ENCODE measurements at regions not wholly inside any gene's neighbourhood (a gene's known extent, or its start where the extent isn't known, plus 50 kb on each side); places are given as distances from the start of the nearest gene placed in this dataset.
"Not testable (repeated sequence)": the region's sequence is repeated elsewhere in the genome, so short reads cannot be mapped to it uniquely, and the experiment has no call there.

- no peaks in the 10 kb centered on the region for H3K36me3 ChIP-seq (ENCODE audit: control insufficient read depth, insufficient read depth, low read length)
- no peaks in the 10 kb centered on the region for H3K4me1 ChIP-seq (ENCODE audit: control insufficient read depth, insufficient read depth, low read length, poor library complexity, severe bottlenecking)
- no peak overlapping the region for H3K27ac ChIP-seq (ENCODE audit: low read depth, low read length, severe bottlenecking)
- 74 to 83% methylated on average over 2 of the region's 2 CpGs for WGBS, 2 experiments (ENCODE audit: insufficient coverage in 2 of 2)
- H3K9me3 ChIP-seq (ENCODE audit: control insufficient read depth, low read length) = no peaks in the 10 kb centered on the region
- no peak overlapping the region for H3K4me3 ChIP-seq (ENCODE audit: extremely low read depth, insufficient read depth, low read length, poor library complexity, severe bottlenecking)
These were observed 74.9 kb downstream of the ANKEF1 start for GRCh38 chr20:10109641-10110040.

- Histone ChIP-seq H3K9me3 (ENCODE audit: control insufficient read depth, low read length) (no peaks in the 10 kb centered on the region), H3K4me1 (ENCODE audit: control insufficient read depth, insufficient read depth, low read length, poor library complexity, severe bottlenecking) (no peaks in the 10 kb centered on the region), H3K36me3 (ENCODE audit: control insufficient read depth, insufficient read depth, low read length) (no peaks in the 10 kb centered on the region), H3K4me3 (ENCODE audit: extremely low read depth, insufficient read depth, low read length, poor library complexity, severe bottlenecking) (no peak overlapping the region), H3K27ac (ENCODE audit: low read depth, low read length, severe bottlenecking) (no peak overlapping the region)
- WGBS, 2 experiments (ENCODE audit: insufficient coverage in 2 of 2) = 85 to 88% methylated on average over 1 of the region's 1 CpG
These were observed 75.4 kb downstream of the ANKEF1 start for GRCh38 chr20:10110151-10110550.

GRCh38 chr20:10111139-10111958 is 76.6 kb downstream of the ANKEF1 start:
- H3K36me3 ChIP-seq (ENCODE audit: control insufficient read depth, insufficient read depth, low read length) = no peaks in the 10 kb centered on the region
- no peak overlapping the region for H3K27ac ChIP-seq (ENCODE audit: low read depth, low read length, severe bottlenecking)
- H3K4me3 ChIP-seq (ENCODE audit: extremely low read depth, insufficient read depth, low read length, poor library complexity, severe bottlenecking) = no peak overlapping the region
- H3K9me3 ChIP-seq (ENCODE audit: control insufficient read depth, low read length) = no peaks in the 10 kb centered on the region
- peaks cover 6% of the 10 kb centered on the region for H3K4me1 ChIP-seq (ENCODE audit: control insufficient read depth, insufficient read depth, low read length, poor library complexity, severe bottlenecking)
- 76 to 93% methylated on average over 3 to 5 of the region's 5 CpGs for WGBS, 2 experiments (ENCODE audit: insufficient coverage in 2 of 2)

- no peaks in the 10 kb centered on the region for H3K9me3 ChIP-seq (ENCODE audit: control insufficient read depth, low read length)
- H3K27ac ChIP-seq (ENCODE audit: low read depth, low read length, severe bottlenecking) = no peak overlapping the region
- no peak overlapping the region for H3K4me3 ChIP-seq (ENCODE audit: extremely low read depth, insufficient read depth, low read length, poor library complexity, severe bottlenecking)
- peaks cover 6% of the 10 kb centered on the region for H3K4me1 ChIP-seq (ENCODE audit: control insufficient read depth, insufficient read depth, low read length, poor library complexity, severe bottlenecking)
- no peaks in the 10 kb centered on the region for H3K36me3 ChIP-seq (ENCODE audit: control insufficient read depth, insufficient read depth, low read length)
These were observed 77.1 kb downstream of the ANKEF1 start for GRCh38 chr20:10111959-10112250.

GRCh38 chr20:10113746-10114145 is 79.0 kb downstream of the ANKEF1 start:
- no peak overlapping the region for H3K27ac ChIP-seq (ENCODE audit: low read depth, low read length, severe bottlenecking)
- no peaks in the 10 kb centered on the region for H3K9me3 ChIP-seq (ENCODE audit: control insufficient read depth, low read length)
- H3K4me1 ChIP-seq (ENCODE audit: control insufficient read depth, insufficient read depth, low read length, poor library complexity, severe bottlenecking) = peaks cover 6% of the 10 kb centered on the region
- H3K36me3 ChIP-seq (ENCODE audit: control insufficient read depth, insufficient read depth, low read length) = no peaks in the 10 kb centered on the region
- H3K4me3 ChIP-seq (ENCODE audit: extremely low read depth, insufficient read depth, low read length, poor library complexity, severe bottlenecking) = no peak overlapping the region

- no peak overlapping the region for H3K4me3 ChIP-seq (ENCODE audit: extremely low read depth, insufficient read depth, low read length, poor library complexity, severe bottlenecking)
- H3K36me3 ChIP-seq (ENCODE audit: control insufficient read depth, insufficient read depth, low read length) = no peaks in the 10 kb centered on the region
- no peak overlapping the region for H3K27ac ChIP-seq (ENCODE audit: low read depth, low read length, severe bottlenecking)
- no peaks in the 10 kb centered on the region for H3K9me3 ChIP-seq (ENCODE audit: control insufficient read depth, low read length)
- H3K4me1 ChIP-seq (ENCODE audit: control insufficient read depth, insufficient read depth, low read length, poor library complexity, severe bottlenecking) = peaks cover 6% of the 10 kb centered on the region
These were observed 79.8 kb downstream of the ANKEF1 start for GRCh38 chr20:10114598-10114997.

- no peaks in the 10 kb centered on the region for H3K36me3 ChIP-seq (ENCODE audit: control insufficient read depth, insufficient read depth, low read length)
- H3K27ac ChIP-seq (ENCODE audit: low read depth, low read length, severe bottlenecking) = no peak overlapping the region
- no CpG with 5 or more reads among the region's 1 CpG for WGBS, 2 experiments (ENCODE audit: insufficient coverage in 2 of 2)
- H3K4me1 ChIP-seq (ENCODE audit: control insufficient read depth, insufficient read depth, low read length, poor library complexity, severe bottlenecking) = peaks cover 6% of the 10 kb centered on the region
- no peak overlapping the region for H3K4me3 ChIP-seq (ENCODE audit: extremely low read depth, insufficient read depth, low read length, poor library complexity, severe bottlenecking)
- H3K9me3 ChIP-seq (ENCODE audit: control insufficient read depth, low read length) = no peaks in the 10 kb centered on the region
These were observed 80.2 kb downstream of the ANKEF1 start for GRCh38 chr20:10115021-10115420.

GRCh38 chr20:10119336-10119735 is 84.5 kb downstream of the ANKEF1 start:
- Histone ChIP-seq H3K9me3 (ENCODE audit: control insufficient read depth, low read length) (peaks cover under 1% of the 10 kb centered on the region), H3K4me3 (ENCODE audit: extremely low read depth, insufficient read depth, low read length, poor library complexity, severe bottlenecking) (no peak overlapping the region), H3K27ac (ENCODE audit: low read depth, low read length, severe bottlenecking) (peak overlapping the region; percentile 63), H3K36me3 (ENCODE audit: control insufficient read depth, insufficient read depth, low read length) (no peaks in the 10 kb centered on the region), H3K4me1 (ENCODE audit: control insufficient read depth, insufficient read depth, low read length, poor library complexity, severe bottlenecking) (peaks cover 6% of the 10 kb centered on the region)
- WGBS, 2 experiments (ENCODE audit: insufficient coverage in 2 of 2) = 64 to 84% methylated on average over 3 of the region's 3 CpGs

- H3K4me1 ChIP-seq (ENCODE audit: control insufficient read depth, insufficient read depth, low read length, poor library complexity, severe bottlenecking); H3K27ac ChIP-seq (ENCODE audit: low read depth, low read length, severe bottlenecking); H3K36me3 ChIP-seq (ENCODE audit: control insufficient read depth, insufficient read depth, low read length); H3K9me3 ChIP-seq (ENCODE audit: control insufficient read depth, low read length); H3K4me3 ChIP-seq (ENCODE audit: extremely low read depth, insufficient read depth, low read length, poor library complexity, severe bottlenecking): not testable (repeated sequence)
- 85 to 93% methylated on average over 2 to 3 of the region's 3 CpGs for whole genome bisulfite sequencing, 2 experiments (ENCODE audit: insufficient coverage in 2 of 2)
These were observed 90.1 kb downstream of the ANKEF1 start for GRCh38 chr20:10124883-10125282.

GRCh38 chr20:10125757-10126156 is 91.0 kb downstream of the ANKEF1 start:
- Histone ChIP-seq H3K9me3 (ENCODE audit: control insufficient read depth, low read length) (peaks cover 6% of the 10 kb centered on the region), H3K27ac (ENCODE audit: low read depth, low read length, severe bottlenecking) (no peak overlapping the region), H3K36me3 (ENCODE audit: control insufficient read depth, insufficient read depth, low read length) (no peaks in the 10 kb centered on the region), H3K4me3 (ENCODE audit: extremely low read depth, insufficient read depth, low read length, poor library complexity, severe bottlenecking) (no peak overlapping the region), H3K4me1 (ENCODE audit: control insufficient read depth, insufficient read depth, low read length, poor library complexity, severe bottlenecking) (no peaks in the 10 kb centered on the region)
- 80 to 100% methylated on average over 1 of the region's 1 CpG for WGBS, 2 experiments (ENCODE audit: insufficient coverage in 2 of 2)

- WGBS, 2 experiments (ENCODE audit: insufficient coverage in 2 of 2) = 77 to 82% methylated on average over 6 of the region's 6 CpGs
- peaks cover 2% of the 10 kb centered on the region for H3K9me3 ChIP-seq (ENCODE audit: control insufficient read depth, low read length)
- no peaks in the 10 kb centered on the region for H3K4me1 ChIP-seq (ENCODE audit: control insufficient read depth, insufficient read depth, low read length, poor library complexity, severe bottlenecking)
- no peak overlapping the region for H3K27ac ChIP-seq (ENCODE audit: low read depth, low read length, severe bottlenecking)
- H3K36me3 ChIP-seq (ENCODE audit: control insufficient read depth, insufficient read depth, low read length) = no peaks in the 10 kb centered on the region
- H3K4me3 ChIP-seq (ENCODE audit: extremely low read depth, insufficient read depth, low read length, poor library complexity, severe bottlenecking) = no peak overlapping the region
These were observed 88.9 kb upstream of the SNAP25 start for GRCh38 chr20:10129749-10130148.

All from mesodermal cell (in vitro differentiated cells).